ENCODE measurements at regions not wholly inside any gene's neighbourhood (a gene's known extent, or its start where the extent isn't known, plus 50 kb on each side); places are given as distances from the start of the nearest gene placed in this dataset.

DNA sequence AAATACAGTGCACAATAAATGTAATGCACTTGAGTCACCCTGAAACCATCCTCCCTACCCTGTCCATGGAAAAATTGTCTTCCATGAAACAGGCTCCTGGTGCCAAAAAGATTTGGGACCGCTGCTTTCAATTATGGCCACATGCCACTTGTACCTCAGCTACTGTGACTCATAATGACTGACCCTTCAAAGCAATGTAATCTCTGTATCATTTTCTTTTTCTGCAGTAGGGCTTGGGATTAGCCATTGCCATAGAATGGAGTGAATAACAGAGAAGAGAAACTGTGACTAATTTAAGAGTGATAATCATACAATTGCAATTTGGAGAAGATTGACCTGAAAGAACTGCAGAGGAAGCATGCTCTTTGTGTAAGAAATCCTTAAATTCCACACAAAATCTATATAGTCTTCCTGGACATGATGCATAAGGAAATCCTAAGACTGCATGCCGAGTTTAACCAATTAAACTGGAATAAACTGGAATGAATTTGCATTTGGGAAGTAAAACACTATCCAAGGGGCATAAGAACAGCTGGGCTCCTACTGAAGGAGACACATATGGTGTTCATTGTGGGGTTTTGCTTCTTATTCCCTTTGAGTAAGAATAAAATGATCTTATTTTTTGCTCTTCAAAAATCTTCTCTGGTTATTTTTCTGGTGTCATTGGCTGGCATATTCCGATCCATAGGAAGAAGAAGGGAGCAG lies 59.5 kb upstream of the SLC7A1 start:
- DNase-seq (ENCODE audit: low spot score) = no peak

DNA sequence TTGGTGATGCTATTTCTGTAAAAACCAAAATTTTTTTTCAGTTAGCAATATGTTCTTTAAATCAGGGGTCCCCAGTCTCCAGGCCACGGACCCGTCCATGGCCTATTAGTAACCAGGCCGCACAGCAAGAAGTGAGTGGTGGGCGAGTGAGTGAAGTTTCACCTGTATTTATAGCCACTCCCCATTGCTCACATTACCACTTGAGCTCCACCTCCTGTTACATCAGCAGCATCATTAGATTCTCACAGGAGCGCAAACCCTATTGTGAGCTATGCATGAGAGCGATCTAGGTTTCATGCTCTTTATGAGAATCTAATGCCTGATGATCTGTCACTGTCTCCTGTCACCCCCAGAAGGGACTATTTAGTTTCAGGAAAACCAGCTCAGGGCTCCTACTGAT lies 58.9 kb upstream of the SLC7A1 start:
- DNase-seq (ENCODE audit: low spot score) = no peak

DNA sequence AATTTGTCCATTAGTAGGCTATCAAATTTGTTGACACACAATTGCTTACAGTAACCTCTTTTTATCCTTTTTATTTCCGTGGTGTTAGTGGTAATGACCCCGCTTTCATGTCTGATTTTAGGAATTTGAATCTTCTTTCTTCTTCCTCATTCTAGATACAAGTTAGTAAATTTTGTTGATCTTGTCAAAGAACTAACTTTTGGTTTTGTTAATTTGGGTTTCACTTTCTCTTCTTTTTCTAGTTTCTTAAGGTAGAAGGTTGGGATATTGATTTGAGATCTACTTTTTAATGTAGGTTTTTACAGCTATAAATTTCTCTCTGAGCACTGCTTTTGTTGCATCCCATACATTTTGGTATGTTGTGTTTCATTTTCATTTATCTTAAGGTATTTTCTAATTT lies 53.3 kb upstream of the SLC7A1 start:
- DNase-seq (ENCODE audit: low spot score) = no peak

Data from HuH-7.5 (cell line).